Caco-2 (cell line): ENCODE measurements at regions not wholly inside any gene's neighbourhood (a gene's known extent, or its start where the extent isn't known, plus 50 kb on each side); places are given as distances from the start of the nearest gene placed in this dataset.

Experiments used
- BruUV-seq: library from RNA; stranded (reverse); fragments of 400-500 nt; replicated peaks from 2 replicates; lab custom pipeline; 2021; lab: Mats Ljungman, UMichigan
- CTCF ChIA-PET: fragments of 300-600 bp; sonication (Branson Sonifier 250); formaldehyde crosslinking; loops from one replicate; lab custom pipeline; 2022; ENCODE audit warnings: antibody characterized with exemption; lab: Charles Lee
- POLR2A ChIA-PET: fragments of 300-600 bp; sonication (Branson Sonifier 250); formaldehyde crosslinking; loops from one replicate; lab custom pipeline; 2022; ENCODE audit warnings: antibody characterized with exemption; lab: Charles Lee
- DNase-seq, 2 experiments: peaks; one replicate each; pipeline versions ENCODE4 v3.0.0 to v3.0.0-alpha.2; 2020 to 2022
- H3K27me3 ChIP-seq: replicated peaks from 2 replicates; pipeline ENCODE4 v1.6.0; 2011; ENCODE audit warnings: low read length; ENCODE audit not compliant: control insufficient read depth, insufficient read depth
- H3K36me3 ChIP-seq: 2 replicates; pipeline ENCODE4 v1.5.1; 2011; ENCODE audit warnings: low read length; ENCODE audit not compliant: control insufficient read depth, insufficient read depth
- H3K4me1 ChIP-seq: fragments of 250-450 bp; sonication (Bioruptor Pico); 2 replicates; pipeline ENCODE4 v1.5.1; 2020; ENCODE audit warnings: mild to moderate bottlenecking
- H3K4me3 ChIP-seq: 2 replicates; pipeline ENCODE4 v1.5.1; 2011; ENCODE audit warnings: low read depth, mild to moderate bottlenecking, control low read depth, low read length
- H3K9me3 ChIP-seq: fragments of 250-450 bp; sonication (Bioruptor Pico); 2 replicates; pipeline ENCODE4 v1.5.1; 2020; ENCODE audit warnings: mild to moderate bottlenecking, moderate library complexity
- H3K27ac Mint-ChIP-seq: one replicate; pipeline ENCODE4 v1.8.0; 2022; ENCODE audit warnings: mixed read lengths; ENCODE audit not compliant: unreplicated experiment
- H3K27me3 Mint-ChIP-seq: one replicate; pipeline ENCODE4 v1.8.0; 2022; ENCODE audit warnings: mixed read lengths; ENCODE audit not compliant: insufficient read depth, unreplicated experiment
- H3K36me3 Mint-ChIP-seq: one replicate; pipeline ENCODE4 v1.8.0; 2022; ENCODE audit warnings: mild to moderate bottlenecking, mixed read lengths; ENCODE audit not compliant: insufficient read depth, unreplicated experiment
- H3K4me1 Mint-ChIP-seq: one replicate; pipeline ENCODE4 v1.8.0; 2022; ENCODE audit warnings: low read depth, mixed read lengths; ENCODE audit not compliant: unreplicated experiment
- H3K4me3 Mint-ChIP-seq: one replicate; pipeline ENCODE4 v1.8.0; 2022; ENCODE audit warnings: mild to moderate bottlenecking, moderate library complexity, mixed read lengths; ENCODE audit not compliant: unreplicated experiment
- H3K9me3 Mint-ChIP-seq: one replicate; pipeline ENCODE4 v1.8.0; 2022; ENCODE audit warnings: mixed read lengths; ENCODE audit not compliant: unreplicated experiment
- intact Hi-C: fragments of 100-400 bp; cut with micrococcal nuclease; formaldehyde crosslinking; loops from one replicate; pipeline ENCODE4 v1.10.0; 2022; ENCODE audit not compliant: unreplicated experiment
- TF ChIP-seq, protein P1 (sequence below), 2 experiments: fragments of 200-600 bp in 1 of 2; IDR thresholded peaks; 1 replicate in 1 of 2; 2 replicates in 1 of 2; pipeline versions ENCODE4 v1.5.1 to v1.8.0; 2011 to 2022; ENCODE audit warnings: antibody characterized with exemption in 1 of 2, control low read depth in 1 of 2, inconsistent platforms in 1 of 2, low read depth in 1 of 2, low read length in 1 of 2, mild to moderate bottlenecking in 1 of 2, moderate library complexity in 1 of 2; ENCODE audit not compliant: insufficient read depth in 1 of 2, severe bottlenecking in 1 of 2, unreplicated experiment in 1 of 2

DNA sequence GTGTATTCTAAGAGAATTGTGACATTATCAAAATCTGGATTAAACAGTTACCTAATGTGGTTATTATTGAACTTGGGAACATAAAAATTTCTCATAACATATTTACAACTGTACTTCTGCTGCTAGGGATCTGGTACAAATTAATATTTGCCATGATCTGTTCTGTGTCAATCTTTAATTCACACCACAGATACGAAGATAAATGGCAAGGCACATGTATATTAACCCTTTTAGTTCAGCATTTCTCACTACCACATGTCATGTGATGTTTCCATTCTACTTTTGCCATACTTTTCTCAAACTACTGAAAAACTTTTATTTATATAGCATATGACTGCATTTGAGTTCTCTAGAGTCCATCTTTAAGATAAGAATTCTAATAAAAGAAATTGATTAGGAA is 295.3 kb upstream of the DDX18 start:
- no peaks in the 10 kb centered on the region for H3K4me1 Mint-ChIP-seq
- no TSS peak for BruUV-seq
- intact Hi-C loops: no loop called here
- TF ChIP-seq, protein P1, sequence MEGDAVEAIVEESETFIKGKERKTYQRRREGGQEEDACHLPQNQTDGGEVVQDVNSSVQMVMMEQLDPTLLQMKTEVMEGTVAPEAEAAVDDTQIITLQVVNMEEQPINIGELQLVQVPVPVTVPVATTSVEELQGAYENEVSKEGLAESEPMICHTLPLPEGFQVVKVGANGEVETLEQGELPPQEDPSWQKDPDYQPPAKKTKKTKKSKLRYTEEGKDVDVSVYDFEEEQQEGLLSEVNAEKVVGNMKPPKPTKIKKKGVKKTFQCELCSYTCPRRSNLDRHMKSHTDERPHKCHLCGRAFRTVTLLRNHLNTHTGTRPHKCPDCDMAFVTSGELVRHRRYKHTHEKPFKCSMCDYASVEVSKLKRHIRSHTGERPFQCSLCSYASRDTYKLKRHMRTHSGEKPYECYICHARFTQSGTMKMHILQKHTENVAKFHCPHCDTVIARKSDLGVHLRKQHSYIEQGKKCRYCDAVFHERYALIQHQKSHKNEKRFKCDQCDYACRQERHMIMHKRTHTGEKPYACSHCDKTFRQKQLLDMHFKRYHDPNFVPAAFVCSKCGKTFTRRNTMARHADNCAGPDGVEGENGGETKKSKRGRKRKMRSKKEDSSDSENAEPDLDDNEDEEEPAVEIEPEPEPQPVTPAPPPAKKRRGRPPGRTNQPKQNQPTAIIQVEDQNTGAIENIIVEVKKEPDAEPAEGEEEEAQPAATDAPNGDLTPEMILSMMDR (IDR thresholded peaks at IDR 0.05; ENCODE audit: insufficient read depth in 1 of 2, low read depth in 1 of 2, low read length in 1 of 2, severe bottlenecking in 1 of 2, unreplicated experiment in 1 of 2): no peak
- no peaks in the 10 kb centered on the region for H3K36me3 Mint-ChIP-seq
- H3K27me3 Mint-ChIP-seq: no peaks in the 10 kb centered on the region
- no peaks in the 10 kb centered on the region for H3K27me3 ChIP-seq
- H3K4me3 Mint-ChIP-seq: no peak overlapping the region
- no peak for DNase-seq
- ChIA-PET CTCF (no interaction called here), POLR2A (no interaction called here)
- H3K4me3 ChIP-seq: no peak overlapping the region
- no peaks in the 10 kb centered on the region for H3K4me1 ChIP-seq
- no peak overlapping the region for H3K27ac Mint-ChIP-seq
- H3K36me3 ChIP-seq: no peaks in the 10 kb centered on the region
- no peaks in the 10 kb centered on the region for H3K9me3 Mint-ChIP-seq
- H3K9me3 ChIP-seq: no peaks in the 10 kb centered on the region

DNA sequence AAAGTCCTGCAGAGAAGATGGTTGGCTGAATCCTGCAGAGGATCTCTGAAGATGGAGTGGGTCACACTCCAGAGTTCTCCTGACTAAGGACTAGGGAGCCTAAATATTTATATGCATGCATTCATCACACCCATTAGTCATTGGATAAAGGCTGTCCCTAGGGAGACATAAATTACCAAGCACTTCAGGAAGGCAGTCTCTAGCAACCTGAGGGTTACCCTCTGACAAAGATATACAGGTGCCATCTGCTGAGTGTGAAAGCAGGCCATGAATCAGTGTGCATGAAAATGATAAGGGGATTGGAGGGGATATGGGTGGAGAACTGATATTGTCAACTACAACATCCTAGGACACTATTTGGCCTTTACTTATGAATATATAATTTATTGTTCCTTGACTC is 294.8 kb upstream of the DDX18 start:
- no peaks in the 10 kb centered on the region for H3K36me3 Mint-ChIP-seq
- Histone ChIP-seq H3K27me3 (no peaks in the 10 kb centered on the region), H3K4me1 (no peaks in the 10 kb centered on the region), H3K4me3 (no peak overlapping the region), H3K9me3 (no peaks in the 10 kb centered on the region), H3K36me3 (no peaks in the 10 kb centered on the region)
- H3K9me3 Mint-ChIP-seq: no peaks in the 10 kb centered on the region
- H3K4me3 Mint-ChIP-seq: no peak overlapping the region
- ChIA-PET CTCF (no interaction called here), POLR2A (no interaction called here)
- intact Hi-C loops: no loop called here
- no peaks in the 10 kb centered on the region for H3K4me1 Mint-ChIP-seq
- H3K27ac Mint-ChIP-seq: no peak overlapping the region
- H3K27me3 Mint-ChIP-seq: no peaks in the 10 kb centered on the region
- BruUV-seq: no TSS peak
- TF ChIP-seq, protein P1 (IDR thresholded peaks at IDR 0.05; ENCODE audit: insufficient read depth in 1 of 2, low read depth in 1 of 2, low read length in 1 of 2, severe bottlenecking in 1 of 2, unreplicated experiment in 1 of 2): no peak
- DNase-seq: no peak

DNA sequence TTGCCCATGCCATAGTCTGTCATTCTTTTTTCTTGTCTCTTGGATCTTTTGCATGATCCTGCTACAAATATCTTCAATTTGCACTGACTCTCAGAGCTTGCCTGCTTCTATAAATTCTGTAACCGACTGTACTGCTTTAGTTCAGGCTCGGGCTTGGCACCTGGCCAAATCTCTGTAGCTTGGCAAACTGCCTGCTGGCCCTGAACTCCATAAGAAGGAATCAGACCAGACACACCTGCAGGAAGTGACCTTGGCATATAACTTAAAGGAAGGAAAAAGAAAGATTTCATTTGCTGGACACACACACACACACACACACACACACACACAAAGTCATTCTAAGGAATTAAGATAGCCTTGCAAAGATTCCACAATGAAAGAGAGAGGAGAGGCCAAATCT is 291.2 kb upstream of the DDX18 start:
- POLR2A ChIA-PET: no interaction called here
- intact Hi-C loops: no loop called here

More for the DNA sequence above, 291.2 kb upstream of the DDX18 start:
- H3K4me3 ChIP-seq: no peak overlapping the region
- H3K4me1 ChIP-seq: no peaks in the 10 kb centered on the region
- CTCF ChIA-PET: no interaction called here
- no peaks in the 10 kb centered on the region for H3K27me3 Mint-ChIP-seq
- no TSS peak for BruUV-seq
- H3K9me3 ChIP-seq: no peaks in the 10 kb centered on the region
- H3K4me3 Mint-ChIP-seq: no peak overlapping the region
- H3K27ac Mint-ChIP-seq: no peak overlapping the region
- no peaks in the 10 kb centered on the region for H3K36me3 ChIP-seq
- TF ChIP-seq, protein P1 (IDR thresholded peaks at IDR 0.05; ENCODE audit: insufficient read depth in 1 of 2, low read depth in 1 of 2, low read length in 1 of 2, severe bottlenecking in 1 of 2, unreplicated experiment in 1 of 2): no peak
- no peaks in the 10 kb centered on the region for H3K9me3 Mint-ChIP-seq
- no peaks in the 10 kb centered on the region for H3K27me3 ChIP-seq
- DNase-seq: no peak
- H3K4me1 Mint-ChIP-seq: no peaks in the 10 kb centered on the region
- no peaks in the 10 kb centered on the region for H3K36me3 Mint-ChIP-seq
